ENCODE measurements at regions not wholly inside any gene's neighbourhood (a gene's known extent, or its start where the extent isn't known, plus 50 kb on each side); places are given as distances from the start of the nearest gene placed in this dataset.

GRCh38 chr18:67373636-67374035 is 142.9 kb downstream of the DSEL start:
- TF ChIP-seq, protein P1, sequence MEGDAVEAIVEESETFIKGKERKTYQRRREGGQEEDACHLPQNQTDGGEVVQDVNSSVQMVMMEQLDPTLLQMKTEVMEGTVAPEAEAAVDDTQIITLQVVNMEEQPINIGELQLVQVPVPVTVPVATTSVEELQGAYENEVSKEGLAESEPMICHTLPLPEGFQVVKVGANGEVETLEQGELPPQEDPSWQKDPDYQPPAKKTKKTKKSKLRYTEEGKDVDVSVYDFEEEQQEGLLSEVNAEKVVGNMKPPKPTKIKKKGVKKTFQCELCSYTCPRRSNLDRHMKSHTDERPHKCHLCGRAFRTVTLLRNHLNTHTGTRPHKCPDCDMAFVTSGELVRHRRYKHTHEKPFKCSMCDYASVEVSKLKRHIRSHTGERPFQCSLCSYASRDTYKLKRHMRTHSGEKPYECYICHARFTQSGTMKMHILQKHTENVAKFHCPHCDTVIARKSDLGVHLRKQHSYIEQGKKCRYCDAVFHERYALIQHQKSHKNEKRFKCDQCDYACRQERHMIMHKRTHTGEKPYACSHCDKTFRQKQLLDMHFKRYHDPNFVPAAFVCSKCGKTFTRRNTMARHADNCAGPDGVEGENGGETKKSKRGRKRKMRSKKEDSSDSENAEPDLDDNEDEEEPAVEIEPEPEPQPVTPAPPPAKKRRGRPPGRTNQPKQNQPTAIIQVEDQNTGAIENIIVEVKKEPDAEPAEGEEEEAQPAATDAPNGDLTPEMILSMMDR (IDR thresholded peaks at IDR 0.05; ENCODE audit: insufficient read depth, low read length, poor library complexity, severe bottlenecking), result no peak
- no peak for TF ChIP-seq EZH2phosphoT487 (conservative IDR thresholded peaks at IDR 0.05; ENCODE audit: low read length)

Measured in SU-DHL-6 (cell line).